GM21381 (cell line): ENCODE measurements at regions not wholly inside any gene's neighbourhood (a gene's known extent, or its start where the extent isn't known, plus 50 kb on each side); places are given as distances from the start of the nearest gene placed in this dataset.

Experiments used
- ATAC-seq: cut with Tn5 transposase; IDR thresholded peaks from one replicate; pipeline ENCODE4 v1.9.1; 2021; ENCODE audit warnings: mild to moderate bottlenecking, moderate library complexity; ENCODE audit not compliant: unreplicated experiment

GRCh38 chrX:45358392-45358791, 157.7 kb upstream of the DIPK2B start:
- ATAC-seq: no peak

GRCh38 chrX:45353456-45353855, 152.8 kb upstream of the DIPK2B start:
- no peak for ATAC-seq

GRCh38 chrX:45352611-45353010, 151.9 kb upstream of the DIPK2B start:
- no peak for ATAC-seq

- ATAC-seq: no peak
Observed at GRCh38 chrX:45351478-45351877, 150.8 kb upstream of the DIPK2B start.

- ATAC-seq: no peak
Observed at GRCh38 chrX:45348296-45348695, 147.6 kb upstream of the DIPK2B start.

- no peak for ATAC-seq
Observed at GRCh38 chrX:45347877-45348276, 147.2 kb upstream of the DIPK2B start.

GRCh38 chrX:45344594-45344993, 143.9 kb upstream of the DIPK2B start:
- no peak for ATAC-seq

GRCh38 chrX:45329217-45329616, 128.5 kb upstream of the DIPK2B start:
- no peak for ATAC-seq

GRCh38 chrX:45324941-45325340, 124.3 kb upstream of the DIPK2B start:
- no peak for ATAC-seq

- ATAC-seq: no peak
Observed at GRCh38 chrX:45323387-45323786, 122.7 kb upstream of the DIPK2B start.

GRCh38 chrX:45322820-45323219, 122.1 kb upstream of the DIPK2B start:
- no peak for ATAC-seq

GRCh38 chrX:45322382-45322781, 121.7 kb upstream of the DIPK2B start:
- ATAC-seq: no peak

GRCh38 chrX:45320191-45320590, 119.5 kb upstream of the DIPK2B start:
- no peak for ATAC-seq

- no peak for ATAC-seq
Observed at GRCh38 chrX:45309801-45310200, 109.1 kb upstream of the DIPK2B start.

GRCh38 chrX:45309096-45309495, 108.4 kb upstream of the DIPK2B start:
- ATAC-seq: no peak

- ATAC-seq: no peak
Observed at GRCh38 chrX:45306794-45307193, 106.1 kb upstream of the DIPK2B start.

GRCh38 chrX:45300638-45301037, 100.0 kb upstream of the DIPK2B start:
- no peak for ATAC-seq

- no peak for ATAC-seq
Observed at GRCh38 chrX:45295259-45295986, 94.7 kb upstream of the DIPK2B start.

GRCh38 chrX:45274576-45274975, 73.9 kb upstream of the DIPK2B start:
- ATAC-seq: no peak

- ATAC-seq: no peak
Observed at GRCh38 chrX:45267007-45267406, 66.3 kb upstream of the DIPK2B start.

- ATAC-seq: no peak
Observed at GRCh38 chrX:45266456-45266855, 65.8 kb upstream of the DIPK2B start.

GRCh38 chrX:45264865-45265264, 64.2 kb upstream of the DIPK2B start:
- no peak for ATAC-seq

- no peak for ATAC-seq
Observed at GRCh38 chrX:45261471-45261870, 60.8 kb upstream of the DIPK2B start.
